ENCODE measurements at regions not wholly inside any gene's neighbourhood (a gene's known extent, or its start where the extent isn't known, plus 50 kb on each side); places are given as distances from the start of the nearest gene placed in this dataset.

- H3K9me2 ChIP-seq (replicated peaks; ENCODE audit: insufficient read depth, low read length): no peaks in the 10 kb centered on the region
- H2AFZ ChIP-seq (ENCODE audit: low read length): peak overlapping the region; percentile 86
- H3K36me3 ChIP-seq (ENCODE audit: insufficient read depth, low read length): no peaks in the 10 kb centered on the region
- H3K9me3 ChIP-seq (ENCODE audit: low read length): peaks cover 4% of the 10 kb centered on the region; the same call in 1 of the 2 replicates
- H3K4me2 ChIP-seq (ENCODE audit: low read depth, low read length, poor library complexity, severe bottlenecking): no peak overlapping the region
- no peak overlapping the region for H3K4me3 ChIP-seq (ENCODE audit: low read length)
- H3K4me1 ChIP-seq (ENCODE audit: low read length): no peaks in the 10 kb centered on the region
- no peaks in the 10 kb centered on the region for H4K20me1 ChIP-seq (ENCODE audit: insufficient read depth, low read depth, low read length)
- H3K27me3 ChIP-seq (ENCODE audit: low read length): no peaks in the 10 kb centered on the region
- no peak for DNase-seq
- H3K27ac ChIP-seq (ENCODE audit: low read length): no peak overlapping the region
- no peak overlapping the region for H3K9ac ChIP-seq (ENCODE audit: low read length)
- no peaks in the 10 kb centered on the region for H3K79me2 ChIP-seq (ENCODE audit: low read length)
Measured at GRCh38 chr13:86201477-86201876, 402.3 kb upstream of the SLITRK6 start.

DNA sequence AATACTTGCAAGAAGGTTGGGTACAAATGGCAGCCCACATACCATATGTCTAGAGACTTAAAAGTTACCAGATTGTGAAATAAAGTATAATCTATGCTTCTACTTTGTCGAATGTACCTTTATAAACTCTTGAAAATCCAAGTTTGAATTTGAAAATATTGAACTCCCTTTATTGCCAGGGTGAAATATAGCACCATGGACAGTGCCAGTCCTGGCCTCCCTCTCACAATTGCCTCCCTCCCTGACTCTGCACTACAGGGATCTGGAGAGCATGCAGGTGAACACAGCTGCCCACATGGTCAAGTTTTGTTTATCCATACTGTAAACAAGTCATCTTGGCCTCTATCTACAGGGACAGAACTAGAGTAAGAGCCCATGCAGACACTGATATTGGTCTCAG, 394.1 kb upstream of the SLITRK6 start:
- Histone ChIP-seq H3K27ac (ENCODE audit: low read length) (no peak overlapping the region), H4K20me1 (ENCODE audit: insufficient read depth, low read depth, low read length) (no peaks in the 10 kb centered on the region), H3K9me3 (ENCODE audit: low read length) (peaks cover 2% of the 10 kb centered on the region; the same call in 1 of the 2 replicates), H3K27me3 (ENCODE audit: low read length) (no peaks in the 10 kb centered on the region), H2AFZ (ENCODE audit: low read length) (0 out of 2 replicates have a peak overlapping the region, but pooled peaks have one; percentile 20), H3K4me1 (ENCODE audit: low read length) (no peaks in the 10 kb centered on the region), H3K36me3 (ENCODE audit: insufficient read depth, low read length) (no peaks in the 10 kb centered on the region), H3K79me2 (ENCODE audit: low read length) (no peaks in the 10 kb centered on the region), H3K4me2 (ENCODE audit: low read depth, low read length, poor library complexity, severe bottlenecking) (no peak overlapping the region), H3K9me2 (replicated peaks; ENCODE audit: insufficient read depth, low read length) (no peaks in the 10 kb centered on the region), H3K9ac (ENCODE audit: low read length) (no peak overlapping the region), H3K4me3 (ENCODE audit: low read length) (no peak overlapping the region)
- no peak for DNase-seq

DNA sequence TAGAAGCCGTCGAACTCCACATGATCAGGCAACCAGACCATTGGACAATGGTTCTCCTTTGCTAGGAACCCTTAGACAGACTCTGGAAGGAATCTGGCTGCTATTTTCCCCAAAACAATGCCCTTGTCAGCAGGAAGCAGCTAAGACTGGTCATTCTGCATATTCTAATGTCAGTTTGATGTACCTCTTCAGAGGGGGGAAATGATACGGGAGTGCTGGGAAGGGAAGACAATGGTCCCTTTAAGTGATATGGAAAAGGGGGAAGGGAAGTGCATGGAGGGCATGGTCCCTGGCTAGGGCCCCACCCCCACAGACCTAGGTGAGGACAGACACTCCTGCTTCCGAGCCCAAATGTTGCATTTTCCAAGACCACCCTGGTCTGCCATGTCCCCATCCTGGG, 389.0 kb upstream of the SLITRK6 start:
- Histone ChIP-seq H3K9me3 (ENCODE audit: low read length) (no peaks in the 10 kb centered on the region), H3K27me3 (ENCODE audit: low read length) (no peaks in the 10 kb centered on the region), H3K4me1 (ENCODE audit: low read length) (no peaks in the 10 kb centered on the region), H3K36me3 (ENCODE audit: insufficient read depth, low read length) (no peaks in the 10 kb centered on the region), H3K9me2 (replicated peaks; ENCODE audit: insufficient read depth, low read length) (no peaks in the 10 kb centered on the region), H3K4me3 (ENCODE audit: low read length) (no peak overlapping the region), H2AFZ (ENCODE audit: low read length) (no peak overlapping the region), H4K20me1 (ENCODE audit: insufficient read depth, low read depth, low read length) (no peaks in the 10 kb centered on the region), H3K27ac (ENCODE audit: low read length) (no peak overlapping the region), H3K9ac (ENCODE audit: low read length) (no peak overlapping the region), H3K4me2 (ENCODE audit: low read depth, low read length, poor library complexity, severe bottlenecking) (no peak overlapping the region), H3K79me2 (ENCODE audit: low read length) (no peaks in the 10 kb centered on the region)
- no peak for DNase-seq

GRCh38 chr13:86185636-86186035, 386.4 kb upstream of the SLITRK6 start:
- Histone ChIP-seq H3K36me3 (ENCODE audit: insufficient read depth, low read length) (no peaks in the 10 kb centered on the region), H2AFZ (ENCODE audit: low read length) (0 out of 2 replicates have a peak overlapping the region, but pooled peaks have one; percentile 26), H3K4me2 (ENCODE audit: low read depth, low read length, poor library complexity, severe bottlenecking) (no peak overlapping the region), H3K4me3 (ENCODE audit: low read length) (no peak overlapping the region), H3K9me3 (ENCODE audit: low read length) (no peaks in the 10 kb centered on the region), H3K4me1 (ENCODE audit: low read length) (no peaks in the 10 kb centered on the region), H3K9ac (ENCODE audit: low read length) (no peak overlapping the region), H4K20me1 (ENCODE audit: insufficient read depth, low read depth, low read length) (no peaks in the 10 kb centered on the region), H3K27me3 (ENCODE audit: low read length) (no peaks in the 10 kb centered on the region), H3K27ac (ENCODE audit: low read length) (no peak overlapping the region), H3K79me2 (ENCODE audit: low read length) (no peaks in the 10 kb centered on the region), H3K9me2 (replicated peaks; ENCODE audit: insufficient read depth, low read length) (no peaks in the 10 kb centered on the region)
- no peak for DNase-seq

DNA sequence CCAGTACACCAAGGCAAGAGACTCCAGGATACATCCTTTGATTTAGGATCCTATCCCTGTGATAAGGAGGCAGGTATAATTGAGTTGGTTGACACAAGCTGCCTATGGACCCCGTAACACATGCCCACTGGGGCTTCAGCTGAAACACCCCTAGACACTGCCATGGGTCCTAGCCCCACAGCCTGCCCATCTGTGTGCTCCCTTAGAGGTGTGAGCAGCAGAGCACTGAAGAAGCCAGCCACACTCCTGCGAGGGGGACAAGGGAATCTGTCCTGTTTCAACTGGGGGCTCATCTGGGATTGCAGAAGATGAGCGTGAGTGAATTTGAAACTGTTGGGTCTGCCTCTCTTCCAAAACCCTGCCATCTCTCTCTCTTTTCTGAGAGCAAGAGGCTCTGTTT, 385.9 kb upstream of the SLITRK6 start:
- H3K36me3 ChIP-seq (ENCODE audit: insufficient read depth, low read length): no peaks in the 10 kb centered on the region
- no peaks in the 10 kb centered on the region for H3K9me2 ChIP-seq (replicated peaks; ENCODE audit: insufficient read depth, low read length)
- H4K20me1 ChIP-seq (ENCODE audit: insufficient read depth, low read depth, low read length): no peaks in the 10 kb centered on the region
- H3K4me1 ChIP-seq (ENCODE audit: low read length): no peaks in the 10 kb centered on the region
- H3K27me3 ChIP-seq (ENCODE audit: low read length): no peaks in the 10 kb centered on the region
- no peaks in the 10 kb centered on the region for H3K79me2 ChIP-seq (ENCODE audit: low read length)
- no peak overlapping the region for H3K27ac ChIP-seq (ENCODE audit: low read length)
- H3K9ac ChIP-seq (ENCODE audit: low read length): no peak overlapping the region
- no peak overlapping the region for H3K4me2 ChIP-seq (ENCODE audit: low read depth, low read length, poor library complexity, severe bottlenecking)
- no peaks in the 10 kb centered on the region for H3K9me3 ChIP-seq (ENCODE audit: low read length)
- no peak overlapping the region for H3K4me3 ChIP-seq (ENCODE audit: low read length)
- no peak for DNase-seq
- 0 out of 2 replicates have a peak overlapping the region, but pooled peaks have one; percentile 26 for H2AFZ ChIP-seq (ENCODE audit: low read length)

GRCh38 chr13:86174622-86175021, 375.4 kb upstream of the SLITRK6 start:
- Histone ChIP-seq H3K27ac (ENCODE audit: low read length) (no peak overlapping the region), H2AFZ (ENCODE audit: low read length) (peak overlapping the region; percentile 96), H3K4me2 (ENCODE audit: low read depth, low read length, poor library complexity, severe bottlenecking) (no peak overlapping the region), H3K9me2 (replicated peaks; ENCODE audit: insufficient read depth, low read length) (no peaks in the 10 kb centered on the region), H3K4me3 (ENCODE audit: low read length) (no peak overlapping the region), H3K36me3 (ENCODE audit: insufficient read depth, low read length) (no peaks in the 10 kb centered on the region), H4K20me1 (ENCODE audit: insufficient read depth, low read depth, low read length) (no peaks in the 10 kb centered on the region), H3K27me3 (ENCODE audit: low read length) (no peaks in the 10 kb centered on the region), H3K9me3 (ENCODE audit: low read length) (no peaks in the 10 kb centered on the region), H3K9ac (ENCODE audit: low read length) (no peak overlapping the region), H3K79me2 (ENCODE audit: low read length) (no peaks in the 10 kb centered on the region), H3K4me1 (ENCODE audit: low read length) (no peaks in the 10 kb centered on the region)
- peak; percentile 56 for DNase-seq

DNA sequence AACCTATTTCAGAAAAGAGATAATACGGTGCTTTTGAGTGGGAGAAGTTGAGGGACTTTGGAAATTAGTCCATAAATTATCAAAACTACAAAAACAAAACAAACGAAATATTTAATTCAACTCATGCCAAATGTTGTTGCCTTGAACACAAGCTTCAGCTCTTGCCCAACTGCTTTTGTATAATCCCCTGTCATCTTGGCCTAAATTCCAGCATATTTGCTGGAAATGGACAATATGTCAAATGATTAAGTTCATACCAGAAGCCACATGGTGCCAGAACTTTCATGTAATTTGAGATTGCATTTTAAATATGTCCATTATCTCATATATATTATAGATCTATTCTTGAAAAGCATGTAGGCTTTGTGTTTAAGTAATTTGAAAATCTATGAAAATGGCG, 373.7 kb upstream of the SLITRK6 start:
- no peaks in the 10 kb centered on the region for H3K4me1 ChIP-seq (ENCODE audit: low read length)
- no peak overlapping the region for H3K27ac ChIP-seq (ENCODE audit: low read length)
- H3K27me3 ChIP-seq (ENCODE audit: low read length): no peaks in the 10 kb centered on the region
- no peaks in the 10 kb centered on the region for H3K9me2 ChIP-seq (replicated peaks; ENCODE audit: insufficient read depth, low read length)
- H4K20me1 ChIP-seq (ENCODE audit: insufficient read depth, low read depth, low read length): no peaks in the 10 kb centered on the region
- no peaks in the 10 kb centered on the region for H3K9me3 ChIP-seq (ENCODE audit: low read length)
- H3K4me2 ChIP-seq (ENCODE audit: low read depth, low read length, poor library complexity, severe bottlenecking): no peak overlapping the region
- H3K79me2 ChIP-seq (ENCODE audit: low read length): no peaks in the 10 kb centered on the region
- peak overlapping the region; percentile 90 for H2AFZ ChIP-seq (ENCODE audit: low read length)
- H3K4me3 ChIP-seq (ENCODE audit: low read length): no peak overlapping the region
- DNase-seq: no peak
- no peak overlapping the region for H3K9ac ChIP-seq (ENCODE audit: low read length)
- no peaks in the 10 kb centered on the region for H3K36me3 ChIP-seq (ENCODE audit: insufficient read depth, low read length)

- no peak overlapping the region for H3K4me3 ChIP-seq (ENCODE audit: low read length)
- no peak overlapping the region for H3K9ac ChIP-seq (ENCODE audit: low read length)
- no peaks in the 10 kb centered on the region for H4K20me1 ChIP-seq (ENCODE audit: insufficient read depth, low read depth, low read length)
- H2AFZ ChIP-seq (ENCODE audit: low read length): 0 out of 2 replicates have a peak overlapping the region, but pooled peaks have one; percentile 53
- no peaks in the 10 kb centered on the region for H3K79me2 ChIP-seq (ENCODE audit: low read length)
- no peak overlapping the region for H3K27ac ChIP-seq (ENCODE audit: low read length)
- no peak for DNase-seq
- H3K9me3 ChIP-seq (ENCODE audit: low read length): 0 out of 2 replicates have a peak, but pooled peaks cover 5% of the 10 kb centered on the region
- no peak overlapping the region for H3K4me2 ChIP-seq (ENCODE audit: low read depth, low read length, poor library complexity, severe bottlenecking)
- H3K36me3 ChIP-seq (ENCODE audit: insufficient read depth, low read length): no peaks in the 10 kb centered on the region
- H3K27me3 ChIP-seq (ENCODE audit: low read length): no peaks in the 10 kb centered on the region
- H3K9me2 ChIP-seq (replicated peaks; ENCODE audit: insufficient read depth, low read length): no peaks in the 10 kb centered on the region
- H3K4me1 ChIP-seq (ENCODE audit: low read length): peaks cover 5% of the 10 kb centered on the region; the same call in 1 of the 2 replicates
Measured at GRCh38 chr13:86161257-86161656, 362.0 kb upstream of the SLITRK6 start.

- no peak for DNase-seq
- no peaks in the 10 kb centered on the region for H3K9me2 ChIP-seq (replicated peaks; ENCODE audit: insufficient read depth, low read length)
- H3K36me3 ChIP-seq (ENCODE audit: insufficient read depth, low read length): no peaks in the 10 kb centered on the region
Measured at GRCh38 chr13:86155756-86156155, 356.5 kb upstream of the SLITRK6 start.

More at GRCh38 chr13:86155756-86156155, 356.5 kb upstream of the SLITRK6 start:
- no peaks in the 10 kb centered on the region for H4K20me1 ChIP-seq (ENCODE audit: insufficient read depth, low read depth, low read length)
- H3K27me3 ChIP-seq (ENCODE audit: low read length): no peaks in the 10 kb centered on the region
- H2AFZ ChIP-seq (ENCODE audit: low read length): no peak overlapping the region
- H3K79me2 ChIP-seq (ENCODE audit: low read length): no peaks in the 10 kb centered on the region
- H3K4me2 ChIP-seq (ENCODE audit: low read depth, low read length, poor library complexity, severe bottlenecking): no peak overlapping the region
- peaks cover 5% of the 10 kb centered on the region; the same call in 1 of the 2 replicates for H3K4me1 ChIP-seq (ENCODE audit: low read length)
- no peak overlapping the region for H3K9ac ChIP-seq (ENCODE audit: low read length)
- H3K4me3 ChIP-seq (ENCODE audit: low read length): no peak overlapping the region
- no peak overlapping the region for H3K27ac ChIP-seq (ENCODE audit: low read length)
- no peaks in the 10 kb centered on the region for H3K9me3 ChIP-seq (ENCODE audit: low read length)

All from Karpas-422 (cell line).